ENCODE measurements at regions not wholly inside any gene's neighbourhood (a gene's known extent, or its start where the extent isn't known, plus 50 kb on each side); places are given as distances from the start of the nearest gene placed in this dataset.

GRCh38 chr1:63010913-63011660, 227.2 kb downstream of the ATG4C start:
- TF ChIP-seq YY1 (IDR thresholded peaks at IDR 0.05; ENCODE audit: insufficient read depth, insufficient read length): no peak
- TF ChIP-seq ZNF274 (IDR thresholded peaks at IDR 0.05; ENCODE audit: low read depth, low read length): no peak
- no peak for TF ChIP-seq SUZ12 (IDR thresholded peaks at IDR 0.05; ENCODE audit: extremely low read depth, insufficient read depth, insufficient read length)

Measured in NT2/D1 (cell line).